Adrenal gland (tissue), 9 donors: ENCODE measurements at regions not wholly inside any gene's neighbourhood (a gene's known extent, or its start where the extent isn't known, plus 50 kb on each side); places are given as distances from the start of the nearest gene placed in this dataset.

Source experiments
- DNase-seq, 7 donors: peaks; one replicate each; pipeline ENCODE4 v3.0.0-alpha.2; 2019 to 2020
- H3K27ac ChIP-seq, 5 donors: fragments of 200-600 bp; sonication (generic) in 4 of 5; 1 replicate in 3 of 5; 2 replicates in 2 of 5; pipeline versions ENCODE4 v1.5.1 to v1.8.0; 2016 to 2020; ENCODE audit warnings: mild to moderate bottlenecking in 1 of 5
- H3K27me3 ChIP-seq: fragments of 200-600 bp; 2 replicates; pipeline ENCODE4 v1.8.0; 2021
- H3K36me3 ChIP-seq, 2 donors: fragments of 200-600 bp; replicated peaks in 1 of 2; 1 replicate in 1 of 2; 2 replicates in 1 of 2; pipeline versions ENCODE4 v1.5.1 to v1.8.0; 2018 to 2022
- H3K4me1 ChIP-seq, 2 donors: fragments of 200-600 bp; replicated peaks in 1 of 2; 1 replicate in 1 of 2; 2 replicates in 1 of 2; pipeline versions ENCODE4 v1.5.1 to v1.8.0; 2018 to 2021
- H3K4me3 ChIP-seq, 4 donors: fragments of 200-600 bp; sonication (generic) in 3 of 4; one replicate each; pipeline ENCODE4 v1.5.1; 2016 to 2018
- H3K9me3 ChIP-seq, 3 donors: fragments of 200-600 bp; sonication (generic) in 1 of 3; replicated peaks in 1 of 3; 1 replicate in 2 of 3; 2 replicates in 1 of 3; pipeline versions ENCODE4 v1.5.1 to v1.8.0; 2016 to 2021
- POLR2A ChIP-seq, 2 donors: fragments of 450-650 bp; IDR thresholded peaks; one replicate each; pipeline ENCODE4 v1.6.1; 2017; ENCODE audit warnings: antibody characterized with exemption in 2 of 2, mild to moderate bottlenecking in 2 of 2, moderate library complexity in 1 of 2
- WGBS, 4 donors: extraction: QIAGEN DNeasy Blood & Tissue Kit in 2 of 4; methylation state at CpG; one replicate each; pipeline versions ENCODE4 v1.1.5 to v1.1.7; 2013 to 2017; 5-methylcytosine and 5-hydroxymethylcytosine counted together
- intact Hi-C, 2 donors: fragments of 100-400 bp; cut with DNase I; formaldehyde crosslinking; loops; one replicate each; pipeline versions ENCODE4 v1.14.1 to v1.15.0; 2022 to 2023
- TF ChIP-seq, protein P1 (sequence below), 6 experiments: fragments of 450-650 bp in 4 of 6; fragments of 200-600 bp in 2 of 6; sonication (generic) in 1 of 6; IDR thresholded peaks; 1 replicate in 5 of 6; 2 replicates in 1 of 6; pipeline versions ENCODE4 v1.5.1 to v1.8.0; 2016 to 2021; ENCODE audit warnings: antibody characterized with exemption in 6 of 6, mild to moderate bottlenecking in 2 of 6, moderate library complexity in 1 of 6
- donor health status: healthy with polysubstance abuse.
- donor health status: Bipolar disorder and iron deficiency.
- donor health status: DM: yes; HTN: yes; CAD: no.
- donor health status: DM: no; HTN: no; CAD: no.
- donor health status: DM: no; HTN: no; CAD: no.

DNA sequence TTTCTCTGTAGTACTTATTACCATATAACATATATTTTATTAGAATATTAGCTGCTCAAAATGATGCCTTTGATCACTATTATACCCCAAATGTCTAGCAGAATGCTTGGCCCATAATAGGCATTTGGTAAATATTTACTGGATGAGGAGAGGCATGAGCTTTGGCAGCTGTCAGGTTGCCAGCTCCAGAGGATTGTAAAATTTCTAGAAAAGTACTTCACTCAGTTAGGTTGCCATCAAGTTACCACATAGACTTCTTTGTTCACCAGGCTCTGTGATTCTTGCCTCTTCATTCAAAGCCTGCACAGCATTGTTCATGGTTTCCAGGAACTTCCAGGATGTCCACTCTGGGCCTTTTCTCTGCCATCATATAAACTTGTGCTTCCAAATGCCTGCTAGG lies 582.8 kb downstream of the PDCD6IP start:
- DNase-seq = no peak

DNA sequence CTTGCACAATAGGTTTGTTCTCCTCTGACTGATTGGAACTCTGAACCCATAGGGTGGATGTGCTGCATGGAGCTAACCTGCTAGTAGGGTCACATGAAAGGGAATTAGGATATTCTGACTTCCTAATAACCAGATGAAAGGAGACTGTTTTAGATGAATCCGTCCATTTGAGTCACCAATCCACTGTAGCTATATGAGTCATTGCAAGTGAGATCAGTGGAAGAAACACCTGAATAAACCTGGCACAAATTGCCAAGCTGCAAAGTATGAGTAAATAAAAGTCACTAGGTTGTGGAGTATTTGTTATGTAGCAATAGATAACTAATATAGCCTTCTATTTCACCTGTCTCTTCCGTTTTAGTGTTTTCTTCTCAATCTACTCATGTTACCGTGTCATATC lies 584.4 kb downstream of the PDCD6IP start:
- no peak overlapping the region for H3K4me3 ChIP-seq
- H3K4me1 ChIP-seq = no peaks in the 10 kb centered on the region
- 68 to 79% (median 72%) methylated on average over 3 of the region's 3 CpGs for WGBS, 4 donors
- TF ChIP-seq POLR2A (IDR thresholded peaks at IDR 0.05) = no peak
- TF ChIP-seq, protein P1, sequence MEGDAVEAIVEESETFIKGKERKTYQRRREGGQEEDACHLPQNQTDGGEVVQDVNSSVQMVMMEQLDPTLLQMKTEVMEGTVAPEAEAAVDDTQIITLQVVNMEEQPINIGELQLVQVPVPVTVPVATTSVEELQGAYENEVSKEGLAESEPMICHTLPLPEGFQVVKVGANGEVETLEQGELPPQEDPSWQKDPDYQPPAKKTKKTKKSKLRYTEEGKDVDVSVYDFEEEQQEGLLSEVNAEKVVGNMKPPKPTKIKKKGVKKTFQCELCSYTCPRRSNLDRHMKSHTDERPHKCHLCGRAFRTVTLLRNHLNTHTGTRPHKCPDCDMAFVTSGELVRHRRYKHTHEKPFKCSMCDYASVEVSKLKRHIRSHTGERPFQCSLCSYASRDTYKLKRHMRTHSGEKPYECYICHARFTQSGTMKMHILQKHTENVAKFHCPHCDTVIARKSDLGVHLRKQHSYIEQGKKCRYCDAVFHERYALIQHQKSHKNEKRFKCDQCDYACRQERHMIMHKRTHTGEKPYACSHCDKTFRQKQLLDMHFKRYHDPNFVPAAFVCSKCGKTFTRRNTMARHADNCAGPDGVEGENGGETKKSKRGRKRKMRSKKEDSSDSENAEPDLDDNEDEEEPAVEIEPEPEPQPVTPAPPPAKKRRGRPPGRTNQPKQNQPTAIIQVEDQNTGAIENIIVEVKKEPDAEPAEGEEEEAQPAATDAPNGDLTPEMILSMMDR (IDR thresholded peaks at IDR 0.05) = no peak
- no peaks in the 10 kb centered on the region for H3K36me3 ChIP-seq
- H3K27ac ChIP-seq = no peak overlapping the region
- no peaks in the 10 kb centered on the region for H3K9me3 ChIP-seq
- intact Hi-C loops = no loop called here
- H3K27me3 ChIP-seq = no peaks in the 10 kb centered on the region
- no peak for DNase-seq

More for the DNA sequence above, 582.8 kb downstream of the PDCD6IP start:
- H3K27me3 ChIP-seq = no peaks in the 10 kb centered on the region
- no peaks in the 10 kb centered on the region for H3K4me1 ChIP-seq
- no peaks in the 10 kb centered on the region for H3K36me3 ChIP-seq
- TF ChIP-seq, protein P1 (IDR thresholded peaks at IDR 0.05) = no peak
- no peak for TF ChIP-seq POLR2A (IDR thresholded peaks at IDR 0.05)
- no peak overlapping the region for H3K27ac ChIP-seq
- no peaks in the 10 kb centered on the region for H3K9me3 ChIP-seq
- H3K4me3 ChIP-seq = no peak overlapping the region
- intact Hi-C loops = no loop called here

DNA sequence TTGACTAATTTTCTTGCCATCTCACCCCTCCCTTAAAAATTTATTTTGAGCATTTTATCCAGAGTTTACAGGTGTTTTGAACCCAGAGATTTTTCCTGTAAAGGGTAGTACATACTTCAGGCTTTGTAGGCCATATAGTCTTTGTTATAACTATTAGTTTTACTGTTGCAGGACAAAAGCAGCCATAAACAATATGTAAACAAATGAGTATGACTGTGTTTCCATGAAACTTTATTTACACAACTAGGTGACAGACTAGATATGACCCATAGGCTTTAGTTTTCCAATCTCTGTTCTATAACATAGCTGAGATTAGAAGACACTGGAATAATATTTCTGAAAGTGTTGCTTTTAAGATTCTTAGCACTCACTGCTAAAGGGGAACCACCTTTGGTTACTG lies 587.9 kb downstream of the PDCD6IP start:
- no peak for TF ChIP-seq POLR2A (IDR thresholded peaks at IDR 0.05)
- intact Hi-C loops = no loop called here
- no peak overlapping the region for H3K4me3 ChIP-seq
- no peak for DNase-seq
- no peaks in the 10 kb centered on the region for H3K9me3 ChIP-seq
- H3K4me1 ChIP-seq = no peaks in the 10 kb centered on the region
- H3K27ac ChIP-seq = no peak overlapping the region
- H3K27me3 ChIP-seq = no peaks in the 10 kb centered on the region
- no peaks in the 10 kb centered on the region for H3K36me3 ChIP-seq

DNA sequence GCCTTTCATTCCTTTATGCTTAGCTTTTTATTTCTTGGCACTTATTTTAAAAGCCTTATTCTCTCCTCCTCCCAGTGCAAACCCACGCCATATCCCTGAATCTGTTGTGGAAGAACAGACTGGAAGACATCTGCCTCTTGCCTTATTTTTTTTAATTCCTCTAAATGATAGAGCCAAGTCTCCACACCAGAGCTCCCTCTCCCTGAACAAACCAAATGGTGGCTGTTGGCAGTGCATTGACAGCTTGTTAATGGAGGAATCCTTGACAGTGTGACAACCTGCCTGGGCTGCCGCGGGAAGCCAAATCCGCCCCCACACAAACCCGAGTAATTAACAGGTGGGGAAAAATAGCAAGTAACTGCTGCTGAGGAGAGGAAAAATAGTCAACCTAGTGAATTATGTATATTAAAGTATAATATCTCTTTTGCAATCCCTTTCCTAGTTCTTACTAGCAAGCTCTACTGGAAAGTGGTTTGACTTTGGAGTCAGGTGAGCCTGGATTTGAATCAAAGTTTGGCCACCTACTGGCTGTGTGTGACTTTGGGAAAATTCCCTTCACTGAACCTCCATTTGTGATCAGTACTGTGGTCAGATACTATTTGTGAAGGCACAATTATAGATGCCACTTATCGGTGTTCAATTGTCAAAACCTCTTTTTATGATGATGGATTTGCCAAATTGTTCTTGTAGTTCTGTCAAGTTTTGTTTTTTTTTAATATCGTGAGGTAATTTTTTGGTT lies 589.6 kb downstream of the PDCD6IP start:
- DNase-seq = no peak
- H3K27ac ChIP-seq = no peak overlapping the region
- intact Hi-C loops = no loop called here
- H3K36me3 ChIP-seq = no peaks in the 10 kb centered on the region
- WGBS, 4 donors = 41 to 57% (median 48%) methylated on average over 7 of the region's 7 CpGs
- TF ChIP-seq POLR2A (IDR thresholded peaks at IDR 0.05) = no peak
- TF ChIP-seq, protein P1 (IDR thresholded peaks at IDR 0.05) = no peak
- H3K4me3 ChIP-seq = no peak overlapping the region
- no peaks in the 10 kb centered on the region for H3K27me3 ChIP-seq
- H3K4me1 ChIP-seq = no peaks in the 10 kb centered on the region
- no peaks in the 10 kb centered on the region for H3K9me3 ChIP-seq

DNA sequence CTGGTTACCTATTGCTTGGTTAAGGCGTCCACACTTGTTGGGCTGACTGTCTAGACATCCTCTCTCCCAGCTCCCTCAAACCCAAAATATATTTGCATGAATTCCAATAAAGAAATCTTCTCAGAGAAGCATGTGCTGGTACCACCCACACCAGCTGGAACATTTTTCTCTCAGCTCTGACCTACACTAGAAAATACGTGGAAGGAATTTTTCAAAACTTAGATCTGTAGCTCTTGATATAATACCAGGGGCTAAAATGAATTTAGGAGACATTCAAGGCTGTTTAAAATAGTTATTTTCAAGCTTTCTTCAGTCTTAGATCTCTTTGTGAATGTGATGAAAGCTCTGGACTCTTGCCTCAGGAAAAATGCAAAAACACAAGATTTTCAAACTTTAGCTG lies 590.4 kb downstream of the PDCD6IP start:
- intact Hi-C loops = no loop called here
- no peak for TF ChIP-seq POLR2A (IDR thresholded peaks at IDR 0.05)
- TF ChIP-seq, protein P1 (IDR thresholded peaks at IDR 0.05) = no peak
- Histone ChIP-seq H3K4me3 (no peak overlapping the region), H3K4me1 (no peaks in the 10 kb centered on the region), H3K9me3 (no peaks in the 10 kb centered on the region), H3K27ac (no peak overlapping the region), H3K27me3 (no peaks in the 10 kb centered on the region), H3K36me3 (no peaks in the 10 kb centered on the region)
- no peak for DNase-seq
- WGBS, 4 donors = 48 to 64% (median 61%) methylated on average over 2 of the region's 2 CpGs
